ENCODE measurements at regions not wholly inside any gene's neighbourhood (a gene's known extent, or its start where the extent isn't known, plus 50 kb on each side); places are given as distances from the start of the nearest gene placed in this dataset.

DNA sequence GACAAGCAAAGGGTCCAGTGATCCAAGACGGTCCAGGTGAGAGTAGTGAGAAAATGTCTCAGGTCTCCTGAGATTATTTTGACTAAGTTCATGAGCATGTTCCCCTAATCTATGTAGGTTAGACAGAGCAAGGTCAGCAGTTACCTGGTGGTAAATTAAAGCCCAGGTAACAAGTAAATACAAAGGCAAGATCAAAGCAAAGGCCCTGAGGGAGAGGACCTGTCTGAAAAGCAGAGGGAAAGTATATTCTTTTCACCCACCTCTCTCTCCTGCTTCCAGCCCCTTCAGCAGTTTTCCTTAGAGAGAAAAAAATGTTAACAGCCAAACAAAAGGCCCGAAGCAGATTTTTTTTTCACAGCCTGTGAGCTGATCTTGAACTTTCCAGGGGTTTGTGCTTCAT is 302.7 kb downstream of the MAP2K6 start:
- DNase-seq (ENCODE audit: low read depth in 2 of 2): no peak

DNA sequence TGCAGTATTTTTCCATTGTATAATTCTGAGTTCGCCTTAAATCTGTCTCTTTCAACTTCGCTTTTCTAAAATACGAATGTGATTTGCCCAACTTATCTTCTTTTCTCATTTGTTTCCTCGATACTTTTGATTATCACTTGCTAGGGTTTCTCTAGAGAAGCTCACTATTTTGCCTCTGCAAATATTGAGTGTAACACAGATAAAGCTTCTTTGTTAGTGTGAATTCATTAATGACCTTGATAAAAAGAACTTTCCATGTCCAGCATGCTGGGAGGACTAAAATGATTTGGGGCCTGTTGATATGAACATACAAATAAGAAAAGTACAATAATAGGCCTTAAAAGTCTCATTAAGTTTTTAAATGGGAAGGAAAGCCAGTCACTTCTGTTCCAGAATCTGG is 303.3 kb downstream of the MAP2K6 start:
- DNase-seq (ENCODE audit: low read depth in 2 of 2): no peak

DNA sequence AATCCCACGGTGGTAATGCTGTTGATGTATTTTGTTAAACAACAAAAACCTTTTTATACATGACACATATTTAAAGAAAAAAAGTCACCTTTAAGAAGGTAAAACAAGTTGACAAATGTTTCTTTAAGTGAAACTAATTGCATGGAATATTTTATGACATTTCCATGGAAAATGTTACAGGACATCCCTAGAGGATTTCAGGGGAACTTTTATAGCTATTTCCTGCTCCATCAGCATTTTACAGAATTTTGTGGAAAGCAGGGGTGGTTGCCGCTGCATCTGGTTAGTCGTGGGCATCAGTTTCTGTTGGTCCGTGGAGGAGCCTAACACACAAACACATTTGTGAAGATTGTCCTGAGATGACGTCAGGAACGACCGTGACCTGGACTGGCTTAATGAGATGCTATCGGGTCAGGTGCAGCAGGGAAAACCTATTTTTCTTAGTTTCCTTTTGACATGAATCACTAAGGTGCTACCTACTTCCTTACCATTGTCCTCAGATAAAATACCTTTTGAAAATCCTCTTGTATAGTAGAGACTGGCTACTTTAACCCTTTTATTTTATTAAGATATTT is 305.1 kb downstream of the MAP2K6 start:
- no peak for DNase-seq (ENCODE audit: low read depth in 2 of 2)

DNA sequence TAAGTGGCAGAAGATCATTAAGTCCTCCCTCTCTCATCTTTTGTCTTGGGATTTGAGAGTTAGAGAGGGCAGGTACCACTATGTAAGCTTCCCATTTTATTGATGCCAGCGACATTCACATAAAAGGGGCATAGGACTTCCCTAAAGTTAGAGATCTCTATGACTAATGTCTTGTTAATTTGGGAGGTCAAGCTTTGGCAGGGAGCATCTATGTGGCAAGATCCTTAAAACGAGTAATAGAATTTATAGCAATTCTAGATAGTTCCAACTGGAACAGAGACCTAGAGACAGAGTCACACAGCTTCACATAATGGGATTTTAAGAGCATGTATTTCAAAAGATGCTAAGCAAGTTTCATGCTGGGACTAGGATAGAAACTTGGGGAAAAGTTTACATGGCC is 308.0 kb downstream of the MAP2K6 start:
- no peak for DNase-seq (ENCODE audit: low read depth in 2 of 2)

GRCh38 chr17:69723316-69723715 is 308.8 kb downstream of the MAP2K6 start:
- no peak for DNase-seq (ENCODE audit: low read depth in 2 of 2)

- no peak for DNase-seq (ENCODE audit: low read depth in 2 of 2)
These were observed 309.2 kb downstream of the MAP2K6 start for GRCh38 chr17:69723741-69724140.

- no peak for DNase-seq (ENCODE audit: low read depth in 2 of 2)
These were observed 309.7 kb downstream of the MAP2K6 start for GRCh38 chr17:69724238-69724637.

- DNase-seq (ENCODE audit: low read depth in 2 of 2): no peak
These were observed 310.6 kb downstream of the MAP2K6 start for GRCh38 chr17:69725146-69725545.

- no peak for DNase-seq (ENCODE audit: low read depth in 2 of 2)
These were observed 314.3 kb downstream of the MAP2K6 start for GRCh38 chr17:69728816-69729215.

DNA sequence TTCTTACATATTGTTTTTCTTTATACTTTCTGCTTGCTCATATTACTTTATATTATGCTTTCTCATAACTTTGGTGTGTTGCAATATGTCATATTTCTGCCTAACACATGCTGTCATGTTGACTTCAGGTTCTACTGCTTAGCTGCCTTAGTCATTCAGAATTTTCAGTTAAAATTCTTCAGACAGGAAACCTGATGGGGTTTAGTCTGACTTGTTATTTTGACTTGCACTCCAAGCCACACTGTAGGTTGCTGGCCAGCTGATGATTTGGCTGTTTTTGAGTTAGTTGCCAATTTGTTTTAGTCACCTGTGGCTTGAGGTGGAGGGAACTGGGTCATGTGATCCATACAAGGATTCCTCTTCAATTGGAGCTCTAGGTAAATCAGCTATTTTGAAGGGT is 315.4 kb downstream of the MAP2K6 start:
- no peak for DNase-seq (ENCODE audit: low read depth in 2 of 2)

DNA sequence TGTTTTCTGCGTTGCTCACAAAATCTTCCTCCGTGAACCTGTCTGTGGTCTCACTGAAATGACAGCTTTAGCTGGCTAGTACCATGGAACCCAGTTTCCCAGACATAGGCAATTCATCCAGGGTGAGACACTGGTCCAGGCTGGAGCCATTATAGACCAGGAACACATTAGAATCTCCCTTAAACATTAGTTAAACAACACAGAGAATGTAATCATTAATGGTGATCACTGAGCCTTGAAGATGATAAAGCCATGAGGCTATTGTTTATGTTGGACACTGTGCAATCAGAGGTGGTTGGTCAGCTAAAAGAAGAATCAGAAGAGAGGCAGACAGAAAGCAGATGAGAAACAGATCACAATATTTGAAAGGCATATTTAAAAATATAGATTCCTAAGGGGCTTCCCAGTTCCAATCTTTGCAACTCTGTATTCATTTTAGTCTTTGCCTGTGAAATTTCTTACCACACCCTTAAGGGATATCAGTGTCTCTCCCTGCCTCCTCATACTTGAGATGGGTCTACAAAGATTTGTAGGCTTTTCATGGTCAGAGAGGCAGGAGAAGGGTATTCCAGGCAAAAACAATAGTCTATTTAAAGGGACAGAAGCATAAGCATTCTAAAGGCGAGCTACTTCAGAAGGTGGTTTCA is 317.9 kb downstream of the MAP2K6 start:
- no peak for DNase-seq (ENCODE audit: low read depth in 2 of 2)

DNA sequence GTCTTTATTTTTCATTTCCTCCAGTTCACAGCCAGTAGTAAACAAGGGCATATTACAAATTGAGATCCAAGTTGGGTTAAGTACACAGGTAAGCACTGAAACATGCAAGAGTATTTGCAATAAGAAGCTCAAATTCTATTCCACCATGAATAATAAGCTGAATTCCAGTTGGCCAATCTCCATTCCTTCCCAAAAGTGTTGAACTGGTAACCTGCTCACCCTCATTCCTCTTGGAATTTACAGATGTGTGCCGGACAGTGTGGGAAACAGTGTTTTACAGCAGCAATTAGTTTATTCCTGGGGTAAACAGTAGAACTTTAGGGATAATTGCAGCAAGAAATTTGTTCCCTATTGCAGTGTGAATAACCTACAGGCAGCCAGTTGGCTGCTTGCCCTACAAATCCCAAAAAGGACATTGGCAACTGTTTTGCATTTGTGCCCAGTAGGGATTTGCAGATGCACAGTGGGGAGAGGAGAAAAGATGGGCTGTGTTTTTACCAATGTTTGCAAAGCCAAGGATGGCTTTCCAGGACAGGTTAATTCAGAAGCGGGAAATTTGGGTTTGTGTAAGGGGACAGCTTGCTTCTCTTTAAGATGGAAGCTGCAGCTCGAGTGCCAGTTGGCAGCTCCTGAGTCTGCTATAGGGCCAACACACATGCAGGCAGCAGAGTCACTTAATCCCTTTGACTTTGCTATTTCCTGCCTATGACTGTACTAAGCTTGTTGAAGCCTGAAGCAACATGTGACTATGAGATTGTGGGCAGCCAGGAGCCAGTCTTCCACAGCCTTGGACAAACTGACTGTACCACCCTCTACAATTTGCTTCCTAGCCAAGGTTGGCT is 318.9 kb downstream of the MAP2K6 start:
- no peak for DNase-seq (ENCODE audit: low read depth in 2 of 2)

DNA sequence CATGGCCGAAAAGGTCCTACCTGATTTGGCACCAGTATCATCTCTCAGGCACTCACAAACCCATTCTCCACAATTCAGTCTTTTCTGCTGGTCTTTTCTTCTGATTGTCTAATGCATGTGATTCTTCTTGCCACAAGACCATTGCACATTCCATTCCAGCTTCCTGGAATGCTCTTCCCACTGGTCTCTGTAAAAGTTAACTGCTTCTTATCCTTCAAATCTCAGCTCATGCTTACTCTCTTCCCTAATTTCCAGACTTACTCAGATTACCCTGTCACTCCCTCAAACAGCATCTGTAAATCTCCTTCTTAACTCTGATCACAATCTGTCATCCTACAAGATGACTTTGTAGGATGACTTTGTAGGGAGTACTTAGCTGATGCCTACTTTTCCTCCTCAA is 320.2 kb downstream of the MAP2K6 start:
- DNase-seq (ENCODE audit: low read depth in 2 of 2): no peak

DNA sequence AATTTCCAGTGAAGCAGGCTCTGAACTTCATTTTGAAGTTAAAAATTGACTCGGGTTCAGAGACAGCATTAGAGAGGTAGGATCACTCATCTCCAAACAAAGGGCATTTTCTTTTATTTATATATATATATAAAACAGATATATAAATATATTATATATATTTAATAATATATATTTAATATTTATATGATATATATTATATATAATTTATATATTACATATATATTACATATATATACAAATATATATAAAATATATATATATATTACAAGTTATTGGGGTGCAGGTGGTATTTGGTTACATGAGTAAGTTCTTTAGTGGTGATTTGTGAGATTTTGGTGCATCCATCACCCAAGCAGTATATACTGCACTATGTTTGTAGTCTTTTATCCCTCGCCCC is 320.8 kb downstream of the MAP2K6 start:
- no peak for DNase-seq (ENCODE audit: low read depth in 2 of 2)

GRCh38 chr17:69743091-69743490 is 328.6 kb downstream of the MAP2K6 start:
- no peak for DNase-seq (ENCODE audit: low read depth in 2 of 2)

GRCh38 chr17:69744512-69745070 is 330.1 kb downstream of the MAP2K6 start:
- DNase-seq (ENCODE audit: low read depth in 2 of 2): no peak

DNA sequence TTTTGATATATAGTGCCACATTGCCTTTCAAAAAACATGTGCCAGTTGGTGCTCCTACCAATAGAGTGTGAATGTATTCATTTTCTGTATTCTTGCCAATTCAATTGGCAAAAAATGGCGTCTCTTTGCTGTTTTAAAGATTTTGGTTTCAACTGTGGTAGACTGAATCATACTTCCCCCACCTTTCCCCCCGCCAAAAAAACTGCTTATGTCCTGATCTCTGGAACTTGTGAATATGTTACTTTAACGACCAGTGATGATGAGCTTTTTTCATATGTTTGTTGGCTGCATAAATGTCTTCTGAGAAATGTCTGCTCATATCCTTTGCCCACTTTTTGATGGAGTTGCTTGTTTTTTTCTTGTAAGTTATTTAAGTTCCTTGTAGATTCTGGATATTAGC is 325.1 kb upstream of the KCNJ16 start:
- DNase-seq (ENCODE audit: low read depth in 2 of 2): no peak

DNA sequence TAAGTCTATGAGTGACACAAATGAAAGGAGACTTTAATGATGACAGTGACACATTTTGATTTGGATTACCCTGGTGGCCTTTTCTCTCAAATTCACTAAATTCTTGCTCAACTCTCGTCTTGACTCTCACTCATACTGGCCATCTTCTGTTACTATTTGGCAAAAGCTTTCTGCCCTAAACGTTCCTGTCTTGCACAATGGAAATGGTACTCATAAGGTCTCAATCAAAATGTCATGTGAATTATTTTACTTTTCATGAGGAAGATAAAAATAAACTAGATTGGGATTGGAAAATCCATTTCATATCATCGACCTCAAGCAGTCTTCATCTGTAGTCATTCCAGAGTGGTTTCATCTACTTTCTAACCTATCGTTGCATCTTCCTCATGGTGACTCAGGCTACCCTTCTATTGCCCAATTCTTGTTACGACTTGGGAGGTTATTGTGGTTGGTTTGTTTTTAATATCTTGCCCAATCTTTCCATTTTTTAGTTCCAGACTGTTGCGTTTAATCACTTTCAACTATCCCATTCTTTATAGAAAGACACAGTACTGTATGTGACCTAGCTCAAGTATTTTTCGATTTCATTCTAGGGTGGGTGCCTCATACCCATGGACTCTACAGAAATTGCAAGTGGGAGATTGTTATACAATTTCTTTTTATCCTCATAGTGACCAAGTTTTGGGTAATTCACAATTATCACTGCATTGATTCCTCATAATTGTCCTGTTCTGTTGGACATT is 317.2 kb upstream of the KCNJ16 start:
- DNase-seq (ENCODE audit: low read depth in 2 of 2): no peak

DNA sequence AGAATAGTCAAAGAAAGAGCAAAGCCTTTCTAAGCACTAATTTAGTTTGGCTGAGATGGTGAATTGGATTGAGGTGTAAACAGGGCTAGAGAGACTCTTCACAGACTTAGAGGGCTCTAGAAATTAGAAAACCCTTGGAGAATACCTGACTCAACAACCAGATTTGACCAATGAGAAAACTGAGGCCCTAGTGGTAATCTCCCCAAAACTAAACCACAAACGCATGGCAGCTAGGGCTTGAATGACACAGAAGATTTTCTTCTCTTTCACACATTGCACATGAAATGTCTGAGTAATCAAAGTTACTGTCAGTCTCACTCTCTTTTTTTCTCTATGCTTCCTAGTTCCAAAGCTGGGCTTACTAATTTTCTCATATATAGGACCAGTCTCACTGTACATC is 314.5 kb upstream of the KCNJ16 start:
- no peak for DNase-seq (ENCODE audit: low read depth in 2 of 2)

- no peak for DNase-seq (ENCODE audit: low read depth in 2 of 2)
These were observed 314.0 kb upstream of the KCNJ16 start for GRCh38 chr17:69761011-69761410.

DNA sequence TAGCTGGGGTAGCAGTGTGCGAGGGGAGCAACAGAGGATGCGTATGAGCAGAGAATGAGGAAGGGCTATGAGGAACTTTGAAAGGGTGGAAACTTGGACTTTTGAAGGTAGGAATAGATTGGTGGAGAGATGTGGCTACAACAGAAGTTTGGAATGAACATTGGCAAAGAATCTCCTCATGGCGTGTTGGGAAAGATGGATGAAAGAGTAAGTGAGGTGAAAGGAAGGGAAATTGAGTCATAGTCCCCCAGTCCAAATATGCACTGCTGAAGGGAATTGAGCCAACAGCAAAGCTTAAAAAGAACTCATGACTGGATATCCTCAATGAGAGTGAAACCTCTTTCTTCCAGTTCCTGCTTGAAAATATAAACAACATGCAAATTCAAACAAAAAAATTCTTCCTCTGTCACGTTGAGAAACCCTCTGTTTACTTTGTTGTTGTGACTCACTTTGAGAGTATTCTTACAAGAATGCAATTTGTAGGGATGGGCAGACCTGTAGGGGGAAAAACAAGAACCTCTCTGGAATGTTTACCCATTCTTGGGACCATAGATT is 313.2 kb upstream of the KCNJ16 start:
- no peak for DNase-seq (ENCODE audit: low read depth in 2 of 2)

DNA sequence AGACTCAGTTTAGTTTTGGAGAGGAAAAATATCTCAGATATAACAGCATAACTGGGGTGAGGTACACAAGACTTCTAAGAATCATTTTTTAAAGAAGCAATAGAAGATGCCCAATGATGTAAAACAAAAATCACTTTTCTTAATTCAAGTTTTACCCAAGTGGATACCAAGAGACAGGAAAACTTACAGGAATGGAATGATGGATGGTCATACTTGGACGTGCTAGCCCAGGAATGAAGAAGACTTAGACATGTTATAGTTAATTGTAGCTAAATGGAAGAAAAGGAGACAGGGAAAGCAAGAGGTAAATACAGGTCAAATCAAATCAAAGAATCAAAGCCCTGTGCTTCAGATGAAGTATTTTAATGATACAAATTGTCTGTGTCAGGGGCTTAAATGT is 312.7 kb upstream of the KCNJ16 start:
- no peak for DNase-seq (ENCODE audit: low read depth in 2 of 2)
